GDM1 (cell line): ENCODE measurements at regions not wholly inside any gene's neighbourhood (a gene's known extent, or its start where the extent isn't known, plus 50 kb on each side); places are given as distances from the start of the nearest gene placed in this dataset.
"Not testable (repeated sequence)": the region's sequence is repeated elsewhere in the genome, so short reads cannot be mapped to it uniquely, and the experiment has no call there.

Experiments
- DNase-seq: peaks from one replicate; lab custom pipeline; 2025; lab: John Stamatoyannopoulos, UW

DNA sequence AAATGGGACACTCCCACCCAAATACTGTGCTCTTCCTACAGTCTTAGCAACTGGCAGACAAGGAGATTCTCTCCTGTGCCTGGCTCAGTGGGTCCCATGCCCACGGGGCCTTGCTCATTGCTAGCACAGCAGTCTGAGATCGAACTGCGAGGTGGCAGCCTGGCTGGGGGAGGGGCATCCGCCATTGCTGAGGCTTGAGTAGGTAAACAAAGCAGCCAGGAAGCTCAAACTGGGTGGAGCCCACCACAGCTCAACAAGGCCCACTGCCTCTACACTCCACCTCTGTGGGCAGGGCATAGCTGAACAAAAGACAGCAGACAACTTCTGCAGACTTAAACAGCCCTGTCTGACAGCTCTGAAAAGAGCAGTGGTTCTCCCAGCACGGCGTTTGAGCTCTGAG lies 174.8 kb downstream of the COL12A1 start:
- not testable (repeated sequence) for DNase-seq

DNA sequence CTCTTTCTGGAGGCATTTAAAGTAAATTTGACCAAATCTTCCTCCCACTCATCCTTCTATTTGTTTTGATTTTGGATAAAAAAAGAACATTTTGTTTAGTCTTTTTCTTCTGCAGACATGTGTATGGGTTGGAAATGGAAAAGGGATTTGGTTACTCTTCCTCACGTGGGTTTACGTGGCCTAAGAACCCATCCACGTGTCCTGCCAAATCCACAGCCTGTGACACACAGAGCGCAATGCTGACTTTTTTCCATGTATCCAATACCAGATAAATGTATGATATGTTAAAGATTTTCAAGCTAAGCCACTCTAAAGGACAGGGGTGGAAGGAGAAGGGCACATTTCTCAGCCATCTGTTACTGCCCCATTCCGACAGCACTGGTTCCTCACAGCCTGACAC lies 176.5 kb downstream of the COL12A1 start:
- DNase-seq, result no peak

DNA sequence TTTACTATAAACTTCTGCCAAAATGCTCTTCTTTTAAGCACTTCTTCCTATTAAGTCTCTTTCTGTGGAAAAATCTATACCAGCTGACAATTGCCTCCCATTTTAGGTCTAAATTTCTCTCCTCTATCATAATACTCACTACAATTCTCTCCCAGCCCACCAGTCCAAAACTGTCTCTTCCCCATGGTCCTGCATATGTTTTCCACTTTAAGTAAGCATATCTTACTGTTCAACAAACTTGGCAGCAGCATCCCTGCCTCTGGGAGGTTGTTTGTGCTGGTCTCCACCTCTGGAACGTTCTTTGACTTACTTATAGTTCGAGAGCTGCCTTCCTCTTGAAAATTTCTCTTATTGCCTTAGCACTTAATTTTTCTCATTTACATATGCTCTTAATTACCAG lies 180.5 kb downstream of the COL12A1 start:
- DNase-seq, result no peak

DNA sequence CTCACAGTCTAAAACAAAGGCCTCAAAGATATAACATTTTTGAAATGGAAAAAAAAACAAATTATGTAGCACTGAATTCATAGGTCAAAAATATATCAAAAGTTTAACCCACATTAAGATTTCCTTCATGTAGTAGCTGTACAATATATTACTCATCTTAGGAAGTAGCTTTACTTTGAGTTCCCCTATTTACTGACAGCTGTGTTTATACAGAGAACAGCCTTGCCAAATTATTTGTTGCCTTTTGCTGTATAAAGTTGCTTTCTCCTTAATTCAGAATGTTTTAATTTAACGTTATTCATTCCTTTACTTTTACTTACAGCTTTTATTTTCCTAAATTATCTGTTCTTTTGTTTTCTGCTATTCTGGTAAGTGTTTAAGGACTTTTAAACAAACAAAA lies 181.0 kb downstream of the COL12A1 start:
- DNase-seq, result no peak

DNA sequence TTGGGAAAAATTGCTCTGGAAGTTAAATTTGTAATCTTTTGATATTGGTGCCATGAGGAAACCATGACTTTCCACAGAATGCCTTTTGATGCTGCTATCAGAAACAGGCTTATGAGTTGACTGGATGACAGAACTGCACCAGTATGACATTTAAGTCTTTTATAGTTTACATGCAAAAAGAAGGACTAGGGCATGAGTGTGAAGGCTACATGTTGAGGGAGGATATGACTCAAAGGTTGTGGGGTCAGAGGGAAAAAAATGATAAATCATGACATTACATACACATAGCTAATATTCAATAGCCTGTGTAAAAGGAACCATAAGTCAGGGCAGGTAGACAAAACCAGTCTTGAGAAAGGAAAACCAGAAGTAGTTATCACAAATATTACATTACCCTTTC lies 182.2 kb downstream of the COL12A1 start:
- DNase-seq, result no peak

DNA sequence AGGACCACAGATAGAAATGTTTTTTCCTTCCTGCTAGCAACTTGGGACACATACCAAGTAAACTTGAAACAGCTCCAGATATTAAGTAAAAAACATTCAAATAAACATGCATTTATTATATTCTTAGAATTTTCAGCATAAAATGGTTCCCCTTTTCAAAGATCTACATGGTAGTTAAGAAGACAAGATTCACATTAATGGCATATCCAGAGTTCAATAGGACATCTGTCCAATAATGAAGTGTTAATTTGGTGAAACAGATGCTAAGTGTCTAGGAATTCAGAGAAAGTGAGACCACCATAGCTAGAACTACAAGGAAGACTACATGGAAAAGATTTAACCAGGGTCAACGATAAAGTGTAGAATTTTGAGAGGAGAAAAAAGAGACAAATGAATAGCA lies 184.9 kb downstream of the COL12A1 start:
- DNase-seq, result no peak

DNA sequence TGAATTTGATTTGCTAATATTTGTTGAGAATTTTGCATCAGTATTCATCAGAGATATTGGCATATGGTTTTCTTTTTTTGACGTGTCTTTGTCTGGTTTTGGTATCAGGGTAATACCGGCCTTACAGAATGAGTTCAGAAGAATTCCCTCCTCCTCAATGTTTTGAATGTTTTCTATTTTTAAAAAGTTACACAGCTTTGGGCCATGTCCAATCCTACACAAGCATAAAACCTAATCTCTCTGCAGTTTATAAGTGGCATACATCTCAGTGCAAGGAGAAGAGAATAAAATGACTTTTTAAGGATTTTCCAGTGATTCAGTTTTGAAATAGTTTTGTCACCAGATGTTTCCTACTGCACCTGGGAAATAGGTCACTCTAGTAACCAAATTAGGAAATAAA lies 185.5 kb downstream of the COL12A1 start:
- no peak for DNase-seq

DNA sequence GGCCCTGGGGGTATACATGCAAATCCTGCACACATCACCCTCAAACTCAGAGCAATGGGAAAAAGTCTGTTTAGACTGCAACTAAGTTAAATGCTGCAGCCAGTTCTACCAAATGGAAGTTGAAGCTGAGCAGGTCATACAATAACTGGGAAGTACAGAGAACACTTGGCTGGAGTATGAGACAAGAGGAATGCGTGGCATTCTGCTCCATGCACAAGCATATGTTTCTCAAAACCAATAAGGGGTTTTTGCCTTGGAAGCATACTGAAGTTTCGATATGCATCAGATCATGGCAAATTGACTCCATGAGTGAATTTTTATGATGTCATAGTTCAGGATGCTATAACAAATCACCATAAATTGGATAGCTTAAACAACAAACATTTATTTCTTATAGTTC lies 193.8 kb downstream of the COL12A1 start:
- no peak for DNase-seq

DNA sequence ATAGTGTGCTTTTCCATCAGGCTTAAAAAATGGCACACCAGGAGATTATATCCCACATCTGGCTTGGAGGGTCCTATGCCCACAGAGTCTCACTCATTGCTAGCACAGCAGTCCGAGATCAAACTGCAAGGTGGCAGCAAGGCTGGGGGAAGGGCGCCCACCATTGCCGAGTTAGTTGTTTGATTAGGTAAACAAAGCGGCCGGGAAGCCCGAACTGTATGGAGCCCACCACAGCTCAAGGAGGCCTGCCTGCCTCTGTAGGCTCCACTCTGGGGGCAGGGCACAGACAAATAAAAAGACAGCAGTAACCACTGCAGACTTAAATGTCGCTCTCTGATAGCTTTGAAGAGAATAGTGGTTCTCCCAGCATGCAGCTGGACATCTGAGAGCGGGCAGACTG lies 201.9 kb downstream of the COL12A1 start:
- DNase-seq, result not testable (repeated sequence)

DNA sequence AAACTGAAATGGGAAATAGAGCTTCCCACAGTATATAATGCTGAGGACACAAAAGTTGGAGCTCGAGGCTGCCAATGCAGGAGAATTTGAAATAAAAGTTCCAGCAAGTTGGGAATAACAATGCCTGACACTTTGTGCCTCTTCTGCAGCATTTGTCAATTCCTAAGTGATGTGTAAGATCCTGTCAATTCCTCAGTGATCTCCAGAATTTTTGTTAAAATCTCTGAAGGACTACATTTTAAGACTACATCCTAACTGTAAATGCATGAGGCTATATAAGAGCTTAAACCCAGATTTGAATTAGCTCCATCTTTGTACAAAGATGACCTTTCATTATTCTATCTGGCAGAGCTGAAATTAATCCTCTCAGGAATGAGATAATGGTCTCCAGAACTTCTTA lies 208.2 kb downstream of the COL12A1 start:
- no peak for DNase-seq

DNA sequence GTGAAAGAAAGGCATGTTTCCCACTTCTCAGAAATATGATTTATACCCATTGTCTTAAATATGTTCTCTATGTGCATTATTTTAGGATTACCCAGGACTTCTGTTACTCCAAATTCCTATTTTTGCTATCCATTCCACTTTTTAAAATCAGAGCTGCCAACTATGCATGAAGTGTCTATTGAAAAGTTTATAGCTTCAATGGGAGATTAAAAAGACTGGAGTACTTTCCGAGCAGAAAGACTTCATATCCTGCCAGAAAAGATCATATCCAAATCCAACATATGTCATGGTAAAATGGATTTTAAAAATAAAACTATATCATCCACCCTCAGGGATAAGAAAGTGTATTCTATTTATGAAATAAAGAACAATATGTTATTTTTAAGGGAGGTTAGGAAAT lies 212.7 kb downstream of the COL12A1 start:
- DNase-seq, result no peak

DNA sequence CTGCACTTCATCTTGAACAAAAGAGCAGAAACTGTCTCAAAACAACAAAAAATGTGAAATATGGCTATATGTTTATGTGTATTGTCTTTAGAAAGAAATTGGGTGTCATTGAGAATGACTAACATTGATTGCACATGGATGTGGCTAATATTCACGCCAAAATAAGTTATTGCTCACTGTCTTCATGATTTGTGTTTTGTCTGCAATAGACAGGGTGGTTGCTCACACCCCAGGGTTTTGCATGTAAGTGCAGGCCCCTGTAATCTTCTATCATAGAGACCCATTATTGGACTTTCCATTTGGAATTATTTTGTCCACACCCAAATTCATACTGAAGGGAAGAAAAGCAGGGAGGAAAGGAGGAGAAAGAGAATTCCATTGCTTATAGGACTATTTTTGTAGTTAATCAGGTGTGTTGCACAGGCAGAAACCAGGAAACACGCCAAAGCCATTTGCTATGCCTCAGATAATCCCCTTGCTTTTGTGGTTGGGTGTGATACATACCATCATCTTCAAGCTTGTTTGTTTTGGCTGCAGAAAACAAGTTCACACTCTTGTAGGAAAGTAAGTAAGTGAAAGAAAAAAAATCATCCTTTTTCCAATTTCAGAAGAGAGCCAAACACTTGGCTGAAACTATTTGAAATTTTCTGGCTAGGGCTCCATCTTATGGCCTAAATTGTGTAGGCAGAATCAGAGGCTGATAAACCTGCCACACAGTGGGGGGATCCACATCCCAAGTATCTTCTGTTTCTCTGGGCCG lies 214.1 kb downstream of the COL12A1 start:
- DNase-seq, result no peak

DNA sequence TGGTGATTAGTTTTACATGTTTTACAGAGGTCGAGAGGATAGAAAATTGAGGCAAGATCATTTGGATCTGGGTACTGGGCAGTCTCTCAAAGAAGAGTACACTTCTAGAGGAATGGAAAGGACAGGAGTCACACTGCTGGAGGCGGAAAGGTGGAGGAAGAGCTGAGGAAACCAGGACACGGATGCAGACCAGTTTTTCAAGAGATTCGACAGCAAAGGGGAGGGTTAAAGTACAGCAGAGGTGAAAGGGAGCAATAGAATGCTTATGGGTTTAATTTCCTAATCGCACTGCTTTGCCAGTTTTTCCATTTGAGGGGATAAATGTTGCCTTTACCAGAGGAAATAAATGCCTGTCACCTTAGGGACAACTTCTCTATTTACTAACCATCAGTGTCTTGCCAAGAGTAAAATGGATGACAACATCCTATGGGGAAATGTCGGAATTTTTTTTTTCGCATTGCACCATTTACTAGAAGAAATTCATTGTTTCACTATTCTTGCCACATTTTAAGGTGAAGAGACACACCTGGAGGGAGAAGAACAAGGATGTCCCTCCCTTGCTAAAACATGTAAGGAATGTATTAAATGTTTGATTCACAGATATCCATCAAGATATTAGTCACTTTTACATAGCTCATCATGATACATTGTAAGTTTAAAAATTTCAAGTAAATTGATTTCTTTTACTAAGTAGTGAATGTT lies 226.6 kb downstream of the COL12A1 start:
- DNase-seq, result no peak

DNA sequence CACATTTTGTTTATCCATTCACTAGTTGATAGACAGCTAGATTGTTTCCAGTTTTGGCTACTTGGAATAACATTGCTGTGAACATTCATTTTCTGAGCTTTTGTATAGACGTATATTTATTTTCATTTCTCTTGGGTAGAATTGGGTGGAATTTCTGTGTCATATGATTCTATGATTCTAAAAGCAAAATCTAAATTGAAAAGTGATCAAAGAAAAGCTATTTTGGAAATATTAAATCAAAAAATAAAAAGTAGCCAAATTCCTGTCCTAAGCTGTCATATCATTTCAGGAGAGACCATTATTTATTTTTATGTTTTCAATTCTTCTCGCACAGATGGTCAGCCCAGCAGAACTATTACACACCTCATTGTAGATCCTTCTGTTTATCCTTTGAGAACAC lies 229.2 kb downstream of the COL12A1 start:
- no peak for DNase-seq

DNA sequence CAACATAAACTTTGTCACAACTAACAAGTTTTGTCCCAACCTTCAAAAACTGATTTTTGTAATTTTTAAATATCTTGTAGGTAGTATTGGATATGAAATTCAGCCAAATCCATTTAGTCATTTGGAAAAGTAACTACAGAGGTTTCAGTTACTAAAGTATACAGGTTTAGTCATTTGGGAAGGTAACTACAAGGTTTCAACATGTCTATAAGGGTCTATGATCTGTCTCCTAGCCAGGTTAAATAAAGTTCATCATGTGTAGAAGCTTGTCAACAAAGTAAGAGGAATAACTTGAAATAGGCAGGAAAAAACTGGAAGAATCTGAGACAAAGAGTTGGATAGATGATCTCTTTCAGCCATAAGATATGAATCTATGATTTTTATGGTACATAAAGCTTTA lies 229.8 kb downstream of the COL12A1 start:
- no peak for DNase-seq

DNA sequence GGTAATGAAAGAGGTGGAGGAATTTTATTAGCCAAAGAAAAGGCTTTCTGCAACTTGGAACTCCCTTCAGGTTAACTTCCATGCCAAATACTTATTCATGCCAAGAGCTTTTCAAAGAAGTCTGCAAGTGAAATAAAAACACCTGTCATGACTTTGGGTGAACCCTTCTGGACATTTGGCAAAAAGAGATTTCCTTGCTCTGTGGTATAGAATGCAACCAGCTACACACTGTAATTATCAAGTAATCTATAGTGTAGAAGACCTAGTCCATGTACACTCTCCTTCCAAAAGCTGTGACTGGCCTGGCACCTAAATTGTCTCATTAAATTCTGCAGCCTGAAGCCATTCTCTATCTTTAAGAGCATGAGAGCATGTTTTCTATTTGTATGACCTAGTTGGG lies 232.3 kb downstream of the COL12A1 start:
- DNase-seq, result no peak

DNA sequence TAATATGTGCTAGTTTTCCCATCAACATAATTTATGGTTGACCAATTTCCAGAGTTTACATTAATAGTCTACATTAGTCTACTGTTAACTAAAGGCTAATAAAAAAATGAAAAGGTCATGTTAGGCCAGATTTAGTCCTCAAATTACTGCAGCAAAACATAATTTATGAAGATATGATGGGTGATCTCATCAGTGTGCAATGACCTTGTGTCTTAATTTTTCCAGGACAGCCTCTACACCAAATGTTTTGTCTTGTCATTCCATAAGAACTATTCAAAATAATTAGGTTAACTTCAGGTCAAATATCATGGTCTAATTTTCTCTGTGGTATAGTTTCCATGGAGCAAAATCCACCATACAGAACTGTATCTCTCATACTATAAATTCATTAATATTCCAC lies 234.2 kb downstream of the COL12A1 start:
- no peak for DNase-seq

DNA sequence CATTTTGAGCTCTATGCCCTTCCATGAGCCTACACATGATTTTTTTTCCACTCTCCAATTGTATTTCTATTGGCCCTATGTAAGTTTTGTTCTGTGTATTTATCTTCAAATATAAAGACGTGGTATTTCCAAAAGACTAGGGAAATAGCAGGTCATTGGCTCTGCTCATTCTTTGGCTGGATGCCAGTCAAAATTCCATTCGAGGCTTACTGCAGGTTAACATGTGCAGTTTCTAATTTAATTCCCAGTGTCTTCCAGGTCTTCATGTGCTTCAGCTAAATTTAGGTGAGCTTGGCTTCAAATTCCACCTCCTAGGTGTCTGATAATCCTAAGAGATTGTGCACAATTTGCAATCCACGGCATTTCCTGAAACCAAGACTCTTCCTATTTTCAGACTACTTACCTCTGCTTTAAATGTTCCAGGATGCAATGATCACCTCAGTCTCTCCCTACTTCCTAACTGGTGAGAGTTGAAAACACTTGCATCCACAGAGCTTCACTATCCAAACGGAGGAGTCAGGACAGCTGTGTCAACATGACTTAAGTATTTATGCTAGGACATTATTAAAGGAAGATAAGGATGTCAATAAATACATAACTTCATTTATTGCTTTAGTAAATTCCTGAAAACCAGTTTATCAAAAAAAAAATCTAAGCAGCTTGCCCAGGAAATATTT lies 236.1 kb downstream of the COL12A1 start:
- no peak for DNase-seq

DNA sequence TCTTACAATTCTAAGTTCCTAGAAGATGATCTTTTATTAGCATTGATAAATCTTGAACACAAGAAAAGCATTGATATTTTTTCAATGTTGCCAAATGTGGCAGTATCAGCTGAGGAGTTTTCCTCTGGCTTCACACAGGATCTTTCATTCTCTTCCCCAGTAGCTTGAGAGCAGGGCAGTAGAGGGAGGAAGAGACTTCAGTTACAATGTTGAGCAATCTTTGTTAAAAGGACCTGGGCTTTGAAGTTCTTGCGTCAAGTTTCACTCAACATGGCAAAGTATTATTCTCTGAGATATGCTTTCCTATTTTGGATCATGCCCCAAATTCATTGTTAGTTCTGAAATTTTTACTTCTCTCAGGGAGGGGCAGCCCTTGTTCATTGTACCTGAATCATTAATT lies 238.0 kb downstream of the COL12A1 start:
- no peak for DNase-seq

DNA sequence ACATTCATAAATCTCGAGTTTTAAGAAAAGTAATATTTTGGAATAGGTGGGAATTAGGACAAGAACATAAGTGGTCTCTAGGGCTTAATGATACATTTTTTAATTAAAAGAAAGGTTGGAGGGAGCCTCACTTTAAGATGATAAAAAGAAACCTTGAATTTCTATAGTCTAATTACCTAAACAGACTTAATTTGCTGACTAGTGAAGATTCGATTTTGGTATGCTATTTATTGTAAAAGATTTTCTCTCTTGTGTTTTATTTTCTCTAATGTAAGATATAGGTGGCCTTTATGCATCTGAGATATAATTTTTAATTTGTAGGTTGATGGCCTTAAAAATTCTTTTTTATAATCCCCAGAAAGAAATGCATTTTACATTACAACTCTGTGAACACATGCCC lies 239.1 kb downstream of the COL12A1 start:
- DNase-seq, result no peak

DNA sequence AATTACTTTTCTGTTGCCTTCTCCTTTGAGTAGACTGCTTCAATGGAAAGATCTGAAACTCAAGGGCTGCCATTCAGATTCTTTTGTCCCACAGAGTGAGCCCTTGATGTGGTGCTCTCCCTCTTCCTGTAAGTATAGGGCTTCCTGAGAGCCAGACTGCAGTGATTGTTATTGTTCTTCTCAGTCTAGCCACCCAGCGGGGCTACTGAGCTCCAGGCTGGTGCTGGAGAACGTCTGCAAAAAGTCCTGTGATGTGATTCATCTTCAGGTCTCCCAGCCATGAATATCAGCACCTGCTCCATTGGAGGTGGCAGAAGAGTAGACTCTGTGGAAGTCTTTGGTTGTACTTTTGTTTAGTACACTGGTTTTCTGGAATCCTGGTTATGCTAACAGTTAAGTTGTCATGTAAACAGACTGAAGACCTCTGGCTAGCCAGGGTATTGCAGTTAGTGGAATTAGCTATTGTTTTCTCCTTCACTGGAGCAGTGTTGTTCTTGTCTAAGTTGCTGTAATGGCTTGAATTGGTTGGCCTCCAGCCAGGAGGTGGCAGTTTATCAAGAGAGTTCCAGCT lies 240.9 kb downstream of the COL12A1 start:
- no peak for DNase-seq

DNA sequence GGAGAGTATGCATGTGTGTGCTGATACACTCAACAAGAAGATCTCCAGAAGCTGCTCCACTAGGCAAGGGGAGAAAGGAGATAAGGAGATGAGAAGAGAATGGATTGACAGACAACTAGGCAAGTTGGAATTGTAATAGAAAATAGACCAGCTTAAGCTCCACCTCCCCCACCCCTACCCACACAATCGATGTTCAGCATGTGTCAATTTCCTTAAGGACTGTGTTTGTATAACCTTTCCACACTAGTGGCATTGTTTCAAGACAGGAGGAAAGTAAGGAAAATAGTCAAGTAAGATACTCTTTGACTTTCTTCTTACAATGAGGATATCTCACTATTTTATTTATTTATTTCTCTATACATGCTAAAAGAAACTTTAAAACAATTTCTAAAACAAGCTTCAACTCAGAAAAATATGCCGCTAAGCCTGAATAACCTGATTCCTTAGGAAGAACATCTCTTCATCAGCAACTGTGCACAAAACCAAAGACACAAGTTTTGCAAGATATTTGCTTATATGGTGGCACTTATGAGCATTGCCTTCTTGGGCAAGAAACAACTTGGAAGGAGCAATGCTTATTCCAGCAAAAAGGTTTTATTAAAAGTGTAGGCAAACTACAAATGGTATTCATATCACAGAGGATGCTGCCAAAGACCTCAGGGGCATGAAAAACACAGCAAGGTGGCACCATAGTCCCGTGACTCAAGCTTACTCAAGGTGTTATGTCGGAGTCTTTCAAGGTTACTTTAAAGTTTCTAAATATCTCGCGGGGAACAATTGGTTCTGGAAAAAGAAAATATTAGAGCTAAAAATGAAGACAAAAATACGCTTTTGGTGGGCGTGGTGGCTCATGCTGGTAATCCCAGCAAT lies 249.1 kb downstream of the COL12A1 start:
- no peak for DNase-seq
